Inflammatory macrophage treated with lipopolysaccharide for 1 hour (primary cell): ENCODE measurements at regions not wholly inside any gene's neighbourhood (a gene's known extent, or its start where the extent isn't known, plus 50 kb on each side); places are given as distances from the start of the nearest gene placed in this dataset.

ENCODE experiments used
- DNase-seq, 2 donors: peaks; one replicate each; pipeline ENCODE4 v3.0.0-alpha.2; 2020 to 2022

- no peak for DNase-seq
These were observed 678.7 kb downstream of the ARAP2 start for GRCh38 chr4:35565640-35566039.

DNA sequence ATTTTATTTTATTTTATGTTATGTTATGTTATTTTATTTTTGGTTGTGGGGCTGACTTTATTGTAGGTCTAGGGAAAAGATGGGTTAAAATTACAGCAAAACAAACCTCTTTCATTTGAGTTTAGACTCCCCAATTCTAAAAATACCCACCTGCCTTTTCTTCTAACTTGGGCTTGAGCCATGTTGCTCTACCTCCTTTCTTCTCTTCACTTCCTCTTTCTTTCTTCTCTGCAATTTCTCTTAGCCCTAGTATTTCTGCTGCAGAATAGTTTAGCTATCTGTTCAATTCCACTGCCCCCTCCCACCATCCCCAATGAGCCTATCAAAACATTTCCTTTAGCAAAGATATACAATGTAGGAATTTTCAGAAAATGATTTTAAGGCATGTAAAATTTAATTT is 653.3 kb downstream of the ARAP2 start:
- DNase-seq: no peak

GRCh38 chr4:35604252-35604651 is 640.1 kb downstream of the ARAP2 start:
- no peak for DNase-seq

- DNase-seq: no peak
These were observed 639.6 kb downstream of the ARAP2 start for GRCh38 chr4:35604724-35605123.

- no peak for DNase-seq
These were observed 636.1 kb downstream of the ARAP2 start for GRCh38 chr4:35608205-35608604.

DNA sequence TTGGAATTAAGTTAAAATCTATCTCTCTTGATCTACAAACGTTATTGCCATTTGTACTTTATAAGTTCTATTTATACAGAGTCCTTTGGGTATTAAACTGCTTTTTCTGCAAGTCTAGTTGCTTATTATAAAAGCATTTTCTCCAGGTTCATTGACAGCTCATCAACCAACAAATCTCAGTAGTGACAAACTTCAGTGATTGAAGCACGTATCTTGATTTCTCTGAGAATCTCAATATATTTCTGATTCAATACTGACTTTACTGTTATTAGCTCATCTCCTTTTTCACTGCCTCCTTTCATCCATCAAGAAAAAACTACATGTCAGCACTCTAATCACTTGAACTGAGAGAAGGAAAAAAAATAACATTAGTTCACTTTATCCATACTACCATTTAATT is 630.2 kb downstream of the ARAP2 start:
- no peak for DNase-seq

- no peak for DNase-seq
These were observed 604.4 kb downstream of the ARAP2 start for GRCh38 chr4:35639929-35640328.

- DNase-seq: peak; percentile 30 to 34
These were observed 600.7 kb downstream of the ARAP2 start for GRCh38 chr4:35643661-35644060.

DNA sequence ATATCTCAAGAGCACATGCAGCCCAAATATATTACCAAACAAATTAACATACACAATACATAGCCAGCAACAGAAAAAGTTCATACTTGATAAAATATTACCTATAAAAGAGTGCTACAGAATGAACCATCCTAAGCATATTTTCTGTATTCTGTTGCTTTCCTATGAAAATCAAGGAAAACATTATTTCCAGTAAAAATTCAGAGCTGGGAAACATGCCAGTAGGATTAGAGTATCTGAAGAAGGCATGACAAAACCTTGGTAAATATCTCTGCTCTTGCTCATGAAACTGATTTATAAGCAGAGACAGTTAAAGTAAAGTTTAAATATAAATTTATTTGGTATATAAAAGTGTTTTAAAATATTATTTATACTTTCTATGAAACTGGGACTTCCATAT is 599.7 kb downstream of the ARAP2 start:
- no peak for DNase-seq

- DNase-seq: peak; percentile 43 to 71
These were observed 595.3 kb downstream of the ARAP2 start for GRCh38 chr4:35649011-35649410.

DNA sequence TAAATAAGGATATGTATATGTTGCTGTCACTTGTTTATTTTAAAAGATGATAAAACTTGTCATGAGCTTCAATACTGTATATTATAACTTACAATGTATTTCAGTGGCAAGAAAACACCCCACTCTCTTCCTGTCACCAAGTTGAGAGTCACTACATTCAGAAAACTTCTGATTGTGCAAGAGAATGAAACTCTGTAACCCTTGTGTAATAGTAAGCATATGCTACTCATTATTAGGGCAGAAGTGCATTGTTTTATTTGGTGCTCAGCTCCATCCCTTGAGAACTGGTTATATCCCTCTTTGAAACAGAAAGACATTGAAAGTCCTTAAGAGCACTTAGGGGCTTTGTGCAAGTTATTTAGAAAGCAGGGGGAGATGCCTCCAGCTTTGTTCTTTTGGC is 594.5 kb downstream of the ARAP2 start:
- peak; percentile 86 to 89 for DNase-seq

- no peak for DNase-seq
These were observed 592.1 kb downstream of the ARAP2 start for GRCh38 chr4:35652197-35652596.

GRCh38 chr4:35653451-35653850 is 590.9 kb downstream of the ARAP2 start:
- peak; percentile 18 to 37 for DNase-seq

- no peak for DNase-seq
These were observed 571.2 kb downstream of the ARAP2 start for GRCh38 chr4:35673137-35673536.

- no peak for DNase-seq
These were observed 559.6 kb downstream of the ARAP2 start for GRCh38 chr4:35684755-35685154.

DNA sequence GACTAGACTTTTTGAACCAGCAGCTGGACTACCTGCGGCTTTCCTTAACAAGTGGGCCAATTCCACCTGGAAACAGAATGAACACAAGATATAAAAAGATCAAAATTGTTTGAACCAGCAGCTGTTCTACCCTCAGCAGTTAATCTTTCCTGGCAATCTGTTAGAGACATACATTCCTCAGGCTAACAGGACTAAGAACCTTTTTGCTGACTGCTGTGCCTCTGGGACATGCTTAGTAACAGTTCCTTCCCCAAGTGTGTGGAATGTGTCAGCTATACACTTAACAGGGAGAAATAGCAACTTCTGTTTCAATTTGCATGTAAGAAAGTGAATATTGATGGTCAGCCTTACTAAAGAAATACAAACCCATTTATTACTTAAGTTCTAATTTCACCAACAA is 554.4 kb downstream of the ARAP2 start:
- DNase-seq: no peak

- no peak for DNase-seq
These were observed 554.0 kb downstream of the ARAP2 start for GRCh38 chr4:35690271-35690670.

DNA sequence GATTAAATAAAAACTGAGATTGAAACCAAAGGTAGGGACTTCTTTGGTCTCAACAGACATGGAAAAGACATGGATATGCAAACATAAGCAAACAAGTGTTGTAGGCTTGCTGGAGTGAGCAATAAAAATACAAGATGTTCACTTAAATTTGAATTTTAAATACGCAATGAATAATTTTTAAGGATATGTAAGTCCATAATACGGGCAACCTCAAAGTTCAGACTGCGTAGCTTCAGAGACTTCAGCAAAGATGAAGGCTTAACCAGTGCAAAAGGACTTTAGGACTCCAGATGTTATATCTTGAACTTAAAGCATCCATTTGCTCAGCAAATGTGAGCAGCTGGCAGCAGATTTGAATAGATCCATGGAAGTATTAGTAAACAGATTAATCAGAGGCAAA is 549.3 kb downstream of the ARAP2 start:
- DNase-seq: no peak

DNA sequence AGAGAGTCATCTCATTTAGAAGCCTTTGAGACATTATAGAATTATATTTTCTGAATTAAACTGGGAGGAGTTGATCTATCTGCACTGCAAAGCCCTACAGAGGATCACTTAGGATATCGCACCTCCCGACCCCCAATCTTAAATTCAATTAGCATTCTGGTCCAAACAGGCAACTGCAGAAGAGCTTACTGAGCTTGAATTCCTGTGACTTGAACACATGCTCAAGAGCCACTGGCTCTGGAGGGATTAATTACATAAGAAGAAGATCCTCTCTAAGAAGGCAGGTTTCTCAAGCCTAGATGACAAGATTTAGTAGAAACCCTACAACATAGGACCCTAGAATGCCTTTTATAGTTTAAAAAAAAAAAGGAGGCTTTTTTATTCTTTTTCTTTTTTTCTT is 548.9 kb downstream of the ARAP2 start:
- DNase-seq: no peak

GRCh38 chr4:35697210-35697736 is 547.0 kb downstream of the ARAP2 start:
- no peak for DNase-seq

- DNase-seq: no peak
These were observed 543.7 kb downstream of the ARAP2 start for GRCh38 chr4:35700663-35701062.

DNA sequence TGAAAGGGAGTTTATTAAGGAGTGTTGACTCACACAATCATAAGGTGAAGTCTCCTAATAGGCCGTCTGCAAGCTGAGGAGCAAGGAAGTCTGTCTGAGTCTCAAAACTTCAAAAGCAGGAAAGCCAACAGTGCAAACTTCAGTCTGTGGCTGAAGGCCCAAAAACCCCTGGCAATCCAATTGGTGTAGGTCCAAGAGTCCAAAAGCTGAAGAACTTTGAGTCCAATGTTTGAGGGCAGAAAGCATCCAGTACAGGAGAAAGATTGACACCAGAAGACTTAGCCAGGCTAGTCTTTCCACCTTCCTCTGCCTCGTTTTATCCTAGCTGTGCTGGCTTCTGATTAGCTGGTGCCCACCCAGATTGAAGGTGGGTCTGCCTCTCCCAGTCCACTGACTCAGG is 535.2 kb downstream of the ARAP2 start:
- no peak for DNase-seq

- DNase-seq: no peak
These were observed 534.0 kb downstream of the ARAP2 start for GRCh38 chr4:35710343-35710742.

DNA sequence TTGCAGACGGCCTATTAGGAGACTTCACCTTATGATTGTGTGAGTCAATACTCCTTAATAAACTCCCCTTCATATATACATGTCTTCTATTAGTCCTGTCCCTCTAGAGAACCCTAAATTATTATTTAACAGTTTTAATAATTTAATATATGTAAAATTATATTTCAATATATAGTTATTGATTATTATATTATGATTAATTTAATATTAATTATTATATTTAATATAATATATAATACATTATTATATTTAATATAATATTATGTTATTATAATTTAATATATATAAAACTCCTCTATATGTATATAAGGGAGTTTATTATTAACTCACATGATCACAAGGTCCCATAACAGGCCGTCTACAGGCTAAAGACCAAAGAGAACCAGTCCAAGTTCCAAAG is 533.2 kb downstream of the ARAP2 start:
- no peak for DNase-seq

DNA sequence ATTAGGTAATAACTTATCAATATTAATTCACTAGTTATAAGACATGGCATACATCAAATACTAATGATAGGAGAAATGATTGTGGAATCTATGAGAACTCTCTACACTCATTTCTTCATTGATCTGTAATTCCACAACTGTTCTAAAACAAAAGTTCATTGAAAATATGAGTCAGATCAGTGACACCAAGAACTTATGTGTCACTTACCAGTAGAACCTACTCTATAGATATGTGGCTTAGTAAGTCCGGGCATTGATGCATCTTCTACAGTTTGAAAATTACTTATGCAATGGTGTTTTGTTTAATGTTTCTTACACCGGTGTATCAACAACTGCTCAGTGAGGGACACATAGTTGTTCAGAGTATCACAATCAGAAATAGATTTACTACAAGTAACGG is 520.3 kb downstream of the ARAP2 start:
- no peak for DNase-seq

GRCh38 chr4:35725131-35725530 is 519.2 kb downstream of the ARAP2 start:
- peak in 1 of 2 donors; percentile 2 for DNase-seq
